MG63 (cell line): ENCODE measurements at regions not wholly inside any gene's neighbourhood (a gene's known extent, or its start where the extent isn't known, plus 50 kb on each side); places are given as distances from the start of the nearest gene placed in this dataset.
"Not testable (repeated sequence)": the region's sequence is repeated elsewhere in the genome, so short reads cannot be mapped to it uniquely, and the experiment has no call there.

Experiments used
- DNase-seq: peaks from one replicate; pipeline ENCODE4 v3.0.0-alpha.2; 2020
- H3K27me3 ChIP-seq: fragments of 250-450 bp; sonication (Bioruptor Pico); 2 replicates; pipeline ENCODE4 v1.5.1; 2020; ENCODE audit warnings: mild to moderate bottlenecking, moderate library complexity
- H3K36me3 ChIP-seq: fragments of 250-450 bp; sonication (Bioruptor Pico); 2 replicates; pipeline ENCODE4 v1.5.1; 2020; ENCODE audit warnings: mild to moderate bottlenecking, moderate library complexity
- H3K4me3 ChIP-seq: fragments of 250-450 bp; sonication (Bioruptor Pico); 2 replicates; pipeline ENCODE4 v1.5.1; 2020; ENCODE audit warnings: mild to moderate bottlenecking, moderate library complexity
- H3K9me3 ChIP-seq: fragments of 250-450 bp; sonication (Bioruptor Pico); 2 replicates; pipeline ENCODE4 v1.5.1; 2020; ENCODE audit warnings: mild to moderate bottlenecking, moderate library complexity

- not testable (repeated sequence) for H3K36me3 ChIP-seq, H3K4me3 ChIP-seq, H3K9me3 ChIP-seq, DNase-seq, H3K27me3 ChIP-seq
These were observed 1049.6 kb downstream of the CDH11 start for GRCh38 chr16:64072131-64072730.

GRCh38 chr16:64065523-64065922 is 1056.3 kb downstream of the CDH11 start:
- no peaks in the 10 kb centered on the region for H3K9me3 ChIP-seq
- DNase-seq: no peak

GRCh38 chr16:64061621-64062020 is 1060.2 kb downstream of the CDH11 start:
- H3K9me3 ChIP-seq: no peaks in the 10 kb centered on the region
- no peak overlapping the region for H3K4me3 ChIP-seq
- no peaks in the 10 kb centered on the region for H3K36me3 ChIP-seq
- DNase-seq: no peak
- no peaks in the 10 kb centered on the region for H3K27me3 ChIP-seq

More at GRCh38 chr16:64065523-64065922, 1056.3 kb downstream of the CDH11 start:
- no peaks in the 10 kb centered on the region for H3K27me3 ChIP-seq
- H3K4me3 ChIP-seq: no peak overlapping the region
- no peaks in the 10 kb centered on the region for H3K36me3 ChIP-seq

GRCh38 chr16:64060631-64061030 is 1061.2 kb downstream of the CDH11 start:
- no peaks in the 10 kb centered on the region for H3K9me3 ChIP-seq
- H3K36me3 ChIP-seq: no peaks in the 10 kb centered on the region
- H3K27me3 ChIP-seq: no peaks in the 10 kb centered on the region
- no peak for DNase-seq
- H3K4me3 ChIP-seq: no peak overlapping the region

- no peaks in the 10 kb centered on the region for H3K9me3 ChIP-seq
- no peaks in the 10 kb centered on the region for H3K27me3 ChIP-seq
- H3K4me3 ChIP-seq: no peak overlapping the region
- H3K36me3 ChIP-seq: no peaks in the 10 kb centered on the region
- no peak for DNase-seq
These were observed 1063.2 kb downstream of the CDH11 start for GRCh38 chr16:64058685-64059084.

GRCh38 chr16:64051824-64052223 is 1070.0 kb downstream of the CDH11 start:
- no peak for DNase-seq
- Histone ChIP-seq H3K27me3 (no peaks in the 10 kb centered on the region), H3K9me3 (no peaks in the 10 kb centered on the region), H3K36me3 (no peaks in the 10 kb centered on the region), H3K4me3 (no peak overlapping the region)

- no peaks in the 10 kb centered on the region for H3K9me3 ChIP-seq
- no peak overlapping the region for H3K4me3 ChIP-seq
- DNase-seq: no peak
- H3K36me3 ChIP-seq: no peaks in the 10 kb centered on the region
- no peaks in the 10 kb centered on the region for H3K27me3 ChIP-seq
These were observed 1074.0 kb downstream of the CDH11 start for GRCh38 chr16:64047878-64048277.

GRCh38 chr16:64047207-64047606 is 1074.7 kb downstream of the CDH11 start:
- Histone ChIP-seq H3K4me3 (no peak overlapping the region), H3K9me3 (no peaks in the 10 kb centered on the region)

GRCh38 chr16:64035337-64035736 is 1086.5 kb downstream of the CDH11 start:
- H3K27me3 ChIP-seq: no peaks in the 10 kb centered on the region
- no peak overlapping the region for H3K4me3 ChIP-seq
- no peaks in the 10 kb centered on the region for H3K9me3 ChIP-seq
- no peaks in the 10 kb centered on the region for H3K36me3 ChIP-seq
- no peak for DNase-seq

More at GRCh38 chr16:64047207-64047606, 1074.7 kb downstream of the CDH11 start:
- Histone ChIP-seq H3K36me3 (no peaks in the 10 kb centered on the region), H3K27me3 (no peaks in the 10 kb centered on the region)
- no peak for DNase-seq

GRCh38 chr16:64019339-64019738 is 1102.5 kb downstream of the CDH11 start:
- Histone ChIP-seq H3K9me3 (no peaks in the 10 kb centered on the region), H3K4me3 (no peak overlapping the region), H3K36me3 (no peaks in the 10 kb centered on the region), H3K27me3 (no peaks in the 10 kb centered on the region)
- no peak for DNase-seq

GRCh38 chr16:64017796-64018195 is 1104.1 kb downstream of the CDH11 start:
- H3K27me3 ChIP-seq: no peaks in the 10 kb centered on the region
- no peak overlapping the region for H3K4me3 ChIP-seq
- DNase-seq: no peak
- H3K9me3 ChIP-seq: no peaks in the 10 kb centered on the region
- no peaks in the 10 kb centered on the region for H3K36me3 ChIP-seq

- H3K9me3 ChIP-seq: no peaks in the 10 kb centered on the region
- H3K36me3 ChIP-seq: no peaks in the 10 kb centered on the region
- peak; percentile 32 for DNase-seq
- no peaks in the 10 kb centered on the region for H3K27me3 ChIP-seq
- no peak overlapping the region for H3K4me3 ChIP-seq
These were observed 1108.0 kb downstream of the CDH11 start for GRCh38 chr16:64013856-64014255.

- no peak for DNase-seq
- H3K36me3 ChIP-seq: no peaks in the 10 kb centered on the region
- H3K4me3 ChIP-seq: no peak overlapping the region
These were observed 1109.7 kb downstream of the CDH11 start for GRCh38 chr16:64012166-64012565.

GRCh38 chr16:64011650-64012049 is 1110.2 kb downstream of the CDH11 start:
- Histone ChIP-seq H3K27me3 (no peaks in the 10 kb centered on the region), H3K4me3 (no peak overlapping the region), H3K36me3 (no peaks in the 10 kb centered on the region), H3K9me3 (no peaks in the 10 kb centered on the region)
- DNase-seq: no peak

More at GRCh38 chr16:64012166-64012565, 1109.7 kb downstream of the CDH11 start:
- no peaks in the 10 kb centered on the region for H3K9me3 ChIP-seq
- H3K27me3 ChIP-seq: no peaks in the 10 kb centered on the region

- Histone ChIP-seq H3K36me3 (no peaks in the 10 kb centered on the region), H3K4me3 (no peak overlapping the region), H3K9me3 (no peaks in the 10 kb centered on the region), H3K27me3 (no peaks in the 10 kb centered on the region)
- no peak for DNase-seq
These were observed 1113.7 kb downstream of the CDH11 start for GRCh38 chr16:64008131-64008530.

- H3K9me3 ChIP-seq: no peaks in the 10 kb centered on the region
- no peaks in the 10 kb centered on the region for H3K27me3 ChIP-seq
These were observed 1117.7 kb downstream of the CDH11 start for GRCh38 chr16:64004116-64004515.

GRCh38 chr16:63995025-63995424 is 1126.8 kb downstream of the CDH11 start:
- Histone ChIP-seq H3K9me3 (no peaks in the 10 kb centered on the region), H3K27me3 (no peaks in the 10 kb centered on the region), H3K36me3 (no peaks in the 10 kb centered on the region), H3K4me3 (no peak overlapping the region)
- no peak for DNase-seq

More at GRCh38 chr16:64004116-64004515, 1117.7 kb downstream of the CDH11 start:
- Histone ChIP-seq H3K4me3 (no peak overlapping the region), H3K36me3 (no peaks in the 10 kb centered on the region)
- no peak for DNase-seq

- Histone ChIP-seq H3K36me3 (no peaks in the 10 kb centered on the region), H3K9me3 (no peaks in the 10 kb centered on the region), H3K27me3 (no peaks in the 10 kb centered on the region), H3K4me3 (no peak overlapping the region)
- no peak for DNase-seq
These were observed 1138.5 kb downstream of the CDH11 start for GRCh38 chr16:63983401-63983800.

GRCh38 chr16:63982741-63983140 is 1139.1 kb downstream of the CDH11 start:
- H3K4me3 ChIP-seq: no peak overlapping the region
- H3K27me3 ChIP-seq: no peaks in the 10 kb centered on the region
- no peaks in the 10 kb centered on the region for H3K36me3 ChIP-seq
- DNase-seq: no peak
- no peaks in the 10 kb centered on the region for H3K9me3 ChIP-seq
